Endodermal cell (in vitro differentiated cells): ENCODE measurements at regions not wholly inside any gene's neighbourhood (a gene's known extent, or its start where the extent isn't known, plus 50 kb on each side); places are given as distances from the start of the nearest gene placed in this dataset.

Experiments
- DNase-seq: peaks from one replicate; pipeline ENCODE4 v3.0.0-alpha.2; 2017
- H3K27ac ChIP-seq: 2 replicates; pipeline ENCODE4 v1.5.1; 2013; ENCODE audit warnings: mild to moderate bottlenecking, low read depth, low read length, moderate library complexity
- H3K27me3 ChIP-seq: 2 replicates; pipeline ENCODE4 v1.6.1; 2013; ENCODE audit warnings: mild to moderate bottlenecking, low read length, moderate library complexity; ENCODE audit not compliant: insufficient read depth, control insufficient read depth, poor library complexity, severe bottlenecking
- H3K36me3 ChIP-seq: 2 replicates; pipeline ENCODE4 v1.7.0; 2013; ENCODE audit warnings: mild to moderate bottlenecking, low read length, moderate library complexity; ENCODE audit not compliant: control insufficient read depth, insufficient read depth
- H3K4me1 ChIP-seq: one replicate; pipeline ENCODE4 v1.7.0; 2013; ENCODE audit warnings: low read length; ENCODE audit not compliant: control insufficient read depth, insufficient read depth
- H3K4me3 ChIP-seq: 2 replicates; pipeline ENCODE4 v1.5.1; 2013; ENCODE audit warnings: mild to moderate bottlenecking, low read length, moderate library complexity
- H3K9ac ChIP-seq: 2 replicates; pipeline ENCODE4 v1.6.1; 2013; ENCODE audit warnings: mild to moderate bottlenecking, low read length, moderate library complexity; ENCODE audit not compliant: poor library complexity, severe bottlenecking; ENCODE audit errors: extremely low read depth
- H3K9me3 ChIP-seq: 2 replicates; pipeline ENCODE4 v1.6.1; 2013; ENCODE audit warnings: mild to moderate bottlenecking, low read length, moderate library complexity; ENCODE audit not compliant: control insufficient read depth
- H3K27ac Mint-ChIP-seq: 2 replicates; pipeline ENCODE4 v1.8.0; 2020; ENCODE audit warnings: mixed read lengths
- H3K27me3 Mint-ChIP-seq: 2 replicates; pipeline ENCODE4 v1.8.0; 2021; ENCODE audit warnings: mild to moderate bottlenecking, mixed read lengths; ENCODE audit not compliant: insufficient read depth
- H3K36me3 Mint-ChIP-seq: 2 replicates; pipeline ENCODE4 v1.8.0; 2020; ENCODE audit warnings: low read depth, mixed read lengths
- H3K4me1 Mint-ChIP-seq: 2 replicates; pipeline ENCODE4 v1.8.0; 2020; ENCODE audit warnings: mixed read lengths
- H3K4me3 Mint-ChIP-seq: 2 replicates; pipeline ENCODE4 v1.8.0; 2020; ENCODE audit warnings: mild to moderate bottlenecking, moderate library complexity, mixed read lengths
- H3K9me3 Mint-ChIP-seq: 2 replicates; pipeline ENCODE4 v1.8.0; 2020; ENCODE audit warnings: mild to moderate bottlenecking, mixed read lengths
- CTCF ChIP-seq: fragments of 200-600 bp; sonication (generic); conservative IDR thresholded peaks from 2 replicates; pipeline ENCODE4 v1.5.0; 2021; ENCODE audit warnings: antibody characterized with exemption, mild to moderate bottlenecking
- WGBS, 2 experiments: methylation state at CpG; one replicate each; pipeline versions ENCODE4 v1.1.5 to v1.1.7; 2013; ENCODE audit warnings: missing lambda C conversion rate in 2 of 2, mixed read lengths in 1 of 2; ENCODE audit not compliant: insufficient coverage in 1 of 2, insufficient read length in 1 of 2; 5-methylcytosine and 5-hydroxymethylcytosine counted together

GRCh38 chr15:37810381-37810780 is 124.1 kb upstream of the TMCO5A start:
- H3K4me1 ChIP-seq: peaks cover 12% of the 10 kb centered on the region

GRCh38 chr15:37813306-37813705 is 121.1 kb upstream of the TMCO5A start:
- H3K9me3 ChIP-seq: no peaks in the 10 kb centered on the region
- WGBS, 2 experiments: 88 to 91% methylated on average over 2 to 3 of the region's 3 CpGs
- no peaks in the 10 kb centered on the region for H3K36me3 ChIP-seq
- Mint-ChIP-seq H3K27ac (no peak overlapping the region), H3K4me1 (peaks cover 15% of the 10 kb centered on the region), H3K4me3 (no peak overlapping the region), H3K9me3 (peaks cover 2% of the 10 kb centered on the region), H3K36me3 (no peaks in the 10 kb centered on the region), H3K27me3 (peaks cover 4% of the 10 kb centered on the region)
- H3K9ac ChIP-seq: no peak overlapping the region
- no peak for DNase-seq
- no peaks in the 10 kb centered on the region for H3K27me3 ChIP-seq
- H3K4me3 ChIP-seq: no peak overlapping the region
- peaks cover 12% of the 10 kb centered on the region for H3K4me1 ChIP-seq
- H3K27ac ChIP-seq: no peak overlapping the region
- TF ChIP-seq CTCF: no peak

More at GRCh38 chr15:37810381-37810780, 124.1 kb upstream of the TMCO5A start:
- Histone ChIP-seq H3K9me3 (no peaks in the 10 kb centered on the region), H3K27me3 (no peaks in the 10 kb centered on the region), H3K4me3 (no peak overlapping the region), H3K36me3 (no peaks in the 10 kb centered on the region), H3K9ac (no peak overlapping the region), H3K27ac (no peak overlapping the region)
- H3K36me3 Mint-ChIP-seq: no peaks in the 10 kb centered on the region
- no peak overlapping the region for H3K27ac Mint-ChIP-seq
- peaks cover 4% of the 10 kb centered on the region for H3K27me3 Mint-ChIP-seq
- no peak for DNase-seq
- TF ChIP-seq CTCF: no peak
- peaks cover 2% of the 10 kb centered on the region for H3K9me3 Mint-ChIP-seq
- H3K4me1 Mint-ChIP-seq: peaks cover 15% of the 10 kb centered on the region
- H3K4me3 Mint-ChIP-seq: no peak overlapping the region

- Mint-ChIP-seq H3K4me3 (no peak overlapping the region), H3K27me3 (peaks cover 4% of the 10 kb centered on the region), H3K36me3 (no peaks in the 10 kb centered on the region), H3K9me3 (no peaks in the 10 kb centered on the region), H3K27ac (no peak overlapping the region), H3K4me1 (peaks cover 15% of the 10 kb centered on the region)
- Histone ChIP-seq H3K27ac (no peak overlapping the region), H3K4me1 (peaks cover 12% of the 10 kb centered on the region), H3K9me3 (no peaks in the 10 kb centered on the region), H3K27me3 (no peaks in the 10 kb centered on the region), H3K9ac (no peak overlapping the region), H3K4me3 (no peak overlapping the region), H3K36me3 (no peaks in the 10 kb centered on the region)
- no peak for DNase-seq
- no peak for TF ChIP-seq CTCF
- WGBS, 2 experiments: 95 to 97% methylated on average over 4 to 5 of the region's 5 CpGs
These were observed 119.5 kb upstream of the TMCO5A start for GRCh38 chr15:37814847-37815515.
